Fibroblast of skin of left quadriceps (primary cell): ENCODE measurements at regions not wholly inside any gene's neighbourhood (a gene's known extent, or its start where the extent isn't known, plus 50 kb on each side); places are given as distances from the start of the nearest gene placed in this dataset.

Experiments used
- DNase-seq, 2 experiments: peaks; one replicate each; pipeline ENCODE4 v3.0.0-alpha.2; 2013; ENCODE audit warnings: low read depth in 2 of 2

DNA sequence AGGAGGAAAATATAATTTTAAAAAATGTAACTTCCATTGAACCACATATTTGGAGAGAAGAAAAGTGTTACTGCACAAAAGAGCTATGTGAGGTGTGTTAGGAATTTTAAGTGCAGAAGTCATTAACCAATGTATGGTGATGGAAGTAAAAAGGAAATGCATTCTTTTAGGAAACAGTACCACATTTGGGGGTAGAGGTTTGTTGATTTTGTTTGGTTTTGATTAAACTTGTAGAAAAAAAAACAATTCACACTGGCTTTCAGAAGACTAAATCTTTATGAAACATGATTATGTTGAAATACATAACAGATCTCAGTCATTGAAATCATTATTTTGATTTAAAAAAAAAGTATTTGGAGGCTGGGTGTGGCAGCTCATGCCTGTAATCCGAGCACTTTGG, 1287.0 kb upstream of the GJE1 start:
- peak; percentile 32 to 39 for DNase-seq

DNA sequence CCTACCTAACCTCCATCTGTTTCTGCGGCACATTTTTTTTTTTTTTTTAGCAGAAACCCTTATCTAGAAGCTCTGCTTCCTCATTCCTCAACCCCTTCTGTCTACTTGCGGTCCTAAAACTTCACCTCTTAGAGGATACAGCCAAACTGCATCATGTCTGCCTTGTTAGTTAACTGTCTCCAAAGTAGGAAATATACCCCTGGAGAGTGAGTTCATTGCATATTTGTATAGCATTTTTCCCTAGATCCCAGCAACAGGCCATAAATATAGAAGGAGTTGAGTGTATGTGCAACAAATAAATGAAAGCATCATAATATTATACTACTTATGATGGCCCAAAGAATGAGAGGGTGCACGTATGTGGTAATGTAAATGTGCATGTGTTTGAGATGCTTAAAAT, 1288.6 kb upstream of the GJE1 start:
- no peak for DNase-seq

GRCh38 chr6:140833408-140833807, 1299.3 kb upstream of the GJE1 start:
- DNase-seq: no peak

DNA sequence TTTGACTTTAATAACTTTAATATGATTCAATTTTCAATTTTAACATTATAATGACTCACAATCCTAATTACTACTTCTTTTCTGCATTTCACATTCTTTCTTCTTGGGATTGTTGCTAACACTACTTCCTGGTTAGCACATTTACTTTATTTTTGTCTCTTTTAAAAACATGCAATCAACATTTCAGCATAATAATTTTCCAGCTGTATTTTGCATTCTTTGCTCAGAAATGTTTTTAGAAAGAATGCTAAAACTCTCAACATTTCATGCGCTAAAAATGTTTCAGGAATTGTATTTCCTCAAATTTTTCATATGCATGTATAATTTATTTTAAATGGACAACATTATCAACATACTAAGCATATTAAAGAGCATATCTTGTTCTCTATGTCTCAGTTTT, 1302.1 kb upstream of the GJE1 start:
- DNase-seq: no peak

DNA sequence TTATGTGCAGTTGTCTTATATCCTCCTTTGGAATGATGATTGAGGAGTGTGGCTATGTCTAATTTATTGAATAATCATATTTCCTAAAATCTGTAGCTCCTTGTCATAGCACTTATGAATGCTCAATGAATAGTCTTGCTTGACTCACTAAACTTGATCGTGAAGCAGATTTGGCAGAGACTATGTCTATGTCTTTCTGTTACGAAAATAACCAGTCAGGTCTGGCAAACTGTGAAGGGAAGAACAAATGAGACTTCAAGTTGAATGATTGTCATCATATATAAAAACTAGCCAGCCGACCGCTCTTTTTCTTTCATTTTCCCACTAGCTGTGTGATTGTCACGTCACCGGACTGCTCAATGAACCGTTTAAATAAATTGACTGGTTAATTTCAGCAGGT, 1303.9 kb upstream of the GJE1 start:
- no peak for DNase-seq

DNA sequence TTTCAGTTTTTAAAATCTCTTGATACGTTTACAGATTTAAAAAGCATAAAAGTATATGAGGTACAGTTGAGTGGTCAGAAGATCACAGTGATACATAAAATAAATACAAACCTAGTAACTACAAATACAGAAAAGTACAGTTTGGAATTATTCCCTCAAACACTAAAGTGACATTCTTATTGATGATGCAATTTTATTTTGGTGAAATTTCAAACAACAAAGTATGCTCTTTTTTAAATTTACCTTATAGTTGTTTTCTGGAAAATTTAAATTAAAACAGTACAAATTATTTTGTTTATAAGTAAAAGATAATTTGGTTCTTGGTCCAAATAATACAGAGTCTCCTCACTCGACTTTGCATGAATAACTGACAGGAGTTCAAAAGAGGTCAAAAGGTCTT, 1305.1 kb upstream of the GJE1 start:
- DNase-seq: no peak

GRCh38 chr6:140825731-140826130, 1307.0 kb upstream of the GJE1 start:
- no peak for DNase-seq

DNA sequence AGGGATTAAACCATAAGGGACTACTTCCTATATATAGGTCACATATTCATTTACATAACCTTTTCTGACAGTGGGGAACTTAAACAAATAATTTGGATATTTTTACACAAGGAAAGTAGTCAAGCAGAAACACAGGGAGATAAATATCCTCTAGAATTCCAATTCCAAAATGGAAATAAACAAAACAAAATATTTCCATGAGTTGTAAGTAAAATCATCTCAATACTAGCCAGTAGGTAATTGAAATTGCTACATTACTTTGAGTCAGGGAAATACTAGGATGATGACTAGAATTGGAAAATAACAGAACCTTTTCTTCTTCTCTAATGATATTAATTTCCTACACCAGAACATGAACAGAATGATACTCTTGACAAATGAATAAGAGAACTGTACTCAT, 1308.1 kb upstream of the GJE1 start:
- no peak for DNase-seq

DNA sequence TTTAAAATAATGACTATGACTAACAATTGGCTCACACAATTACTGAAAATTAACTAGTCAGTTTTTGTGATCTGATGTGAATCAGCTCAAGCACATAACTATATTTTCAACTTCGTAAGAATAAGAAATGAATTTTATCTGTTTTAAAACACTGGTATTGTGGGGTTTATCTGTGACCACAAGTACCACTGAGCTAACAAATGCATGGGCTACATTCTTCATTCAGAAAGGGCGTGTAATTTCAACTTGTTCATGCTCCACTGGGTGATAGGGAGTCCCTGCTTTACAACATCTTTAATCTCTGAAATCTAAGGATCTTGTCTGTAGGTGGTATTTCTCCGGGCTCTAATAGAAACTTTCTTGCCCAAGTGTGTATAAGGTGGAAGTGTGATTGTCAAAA, 1311.5 kb upstream of the GJE1 start:
- DNase-seq: no peak

DNA sequence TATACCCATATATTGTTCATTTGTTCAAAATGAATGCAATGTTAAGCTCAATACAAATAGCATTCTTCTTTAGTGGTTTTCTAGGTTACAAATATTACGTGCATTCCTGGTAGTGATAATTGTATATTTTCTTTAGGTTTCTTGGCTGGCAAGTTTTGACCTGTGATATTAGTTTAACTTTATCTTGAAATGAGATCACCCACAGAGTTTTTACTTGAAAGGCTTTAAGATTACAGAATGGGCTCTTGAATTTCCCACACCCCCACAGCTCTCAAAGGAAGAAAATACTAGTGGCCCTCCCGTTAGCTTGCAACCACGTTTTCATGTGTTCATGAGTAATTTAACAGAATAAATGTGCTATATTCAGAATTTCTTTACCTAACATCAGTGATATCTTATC, 1315.5 kb upstream of the GJE1 start:
- no peak for DNase-seq

DNA sequence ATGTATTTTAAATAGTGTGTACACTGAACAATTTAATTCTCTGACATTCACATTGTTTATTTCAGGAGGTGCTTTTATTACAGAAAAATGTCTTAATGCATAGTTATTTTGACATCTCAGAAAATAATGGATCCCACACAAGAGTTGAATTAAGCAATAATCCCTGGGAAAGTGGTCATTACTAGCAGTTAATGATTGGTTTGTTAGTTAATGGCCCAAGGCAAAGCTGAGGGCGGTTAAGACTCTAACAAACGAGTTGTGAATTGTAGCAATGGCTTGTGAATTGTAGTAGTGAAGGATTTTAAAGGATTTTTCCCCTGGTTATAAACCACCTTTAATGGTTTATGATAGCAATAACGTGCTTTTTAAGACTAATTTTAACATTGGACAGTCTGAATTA, 1316.0 kb upstream of the GJE1 start:
- DNase-seq: no peak

DNA sequence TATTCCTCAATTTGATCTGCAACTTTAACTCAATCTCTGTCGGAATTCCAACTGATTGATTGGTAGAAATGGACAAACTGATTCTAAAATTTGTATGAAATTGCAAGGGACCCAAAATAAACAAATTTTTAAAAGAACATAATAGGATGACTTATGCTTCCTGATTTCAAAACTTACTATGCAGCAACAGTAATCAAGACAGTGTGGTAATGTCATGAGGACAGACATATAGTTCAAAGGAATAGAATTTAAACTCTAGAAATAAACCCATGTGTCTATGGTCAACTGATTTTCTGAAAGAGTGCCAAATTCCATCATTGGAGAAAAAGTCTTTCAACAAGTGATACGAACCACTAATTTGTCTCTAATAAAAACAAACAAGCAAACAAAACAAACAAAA, 1320.1 kb upstream of the GJE1 start:
- DNase-seq: no peak

DNA sequence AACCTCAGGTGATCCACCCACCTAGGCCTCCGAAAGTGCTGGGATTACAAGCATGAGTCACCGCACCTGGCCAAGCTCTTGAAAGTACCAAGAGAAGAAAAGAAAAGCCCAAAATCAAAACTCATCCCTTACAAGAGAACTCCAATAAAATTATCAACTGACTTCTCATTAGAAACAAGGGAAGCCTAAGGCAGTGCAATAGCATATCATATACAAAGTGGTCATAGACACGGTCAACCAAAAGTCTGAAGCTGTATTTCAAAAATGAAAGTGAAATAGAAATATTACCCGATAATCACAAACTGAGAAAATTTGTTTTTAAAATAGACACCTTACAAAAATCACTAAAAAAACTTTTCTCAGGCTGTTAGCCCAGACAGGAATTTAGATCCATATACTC, 1321.1 kb upstream of the GJE1 start:
- DNase-seq: no peak

- DNase-seq: no peak
Observed at GRCh38 chr6:140809694-140810101, 1323.0 kb upstream of the GJE1 start.

- no peak for DNase-seq
Observed at GRCh38 chr6:140806431-140806830, 1326.3 kb upstream of the GJE1 start.

- DNase-seq: no peak
Observed at GRCh38 chr6:140794544-140794943, 1338.2 kb upstream of the GJE1 start.

DNA sequence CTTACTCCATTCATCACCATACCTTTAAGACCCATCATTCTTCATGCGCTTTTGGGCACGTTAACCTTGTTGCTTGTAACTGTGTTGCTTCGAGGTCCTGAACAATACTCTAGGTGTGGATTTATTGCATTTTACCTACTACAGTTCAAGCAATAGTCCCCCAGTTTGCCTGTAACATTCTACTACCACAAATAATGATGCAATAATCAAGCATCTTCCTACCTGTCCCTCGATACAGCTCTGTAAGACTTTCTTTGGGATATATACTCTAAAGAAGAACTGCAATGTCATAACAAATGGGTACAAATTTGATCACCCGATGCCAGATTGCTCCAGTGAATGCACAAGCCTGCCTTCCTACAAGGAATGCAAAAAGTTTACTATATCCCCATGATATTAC, 1342.6 kb upstream of the GJE1 start:
- DNase-seq: no peak

GRCh38 chr6:140789466-140789865, 1343.3 kb upstream of the GJE1 start:
- no peak for DNase-seq

DNA sequence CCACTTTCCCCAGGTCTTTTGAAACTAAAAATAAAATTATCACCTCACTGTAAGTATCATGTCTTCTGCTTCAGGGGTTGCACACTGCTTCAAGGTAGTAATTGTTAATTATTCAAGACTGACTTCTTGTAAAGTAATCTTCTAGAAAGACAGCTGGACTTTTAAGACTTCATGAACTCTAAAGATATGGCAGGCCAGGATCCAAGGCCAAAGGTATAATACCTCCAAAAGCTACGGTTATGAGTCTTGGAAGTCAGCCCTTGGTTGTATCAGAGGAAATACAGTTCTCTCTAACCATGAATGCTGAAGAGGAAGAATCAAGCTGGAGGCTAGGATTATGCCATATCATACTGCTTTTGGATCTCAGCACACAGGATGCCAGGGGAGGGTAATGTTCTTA, 1346.8 kb upstream of the GJE1 start:
- no peak for DNase-seq

DNA sequence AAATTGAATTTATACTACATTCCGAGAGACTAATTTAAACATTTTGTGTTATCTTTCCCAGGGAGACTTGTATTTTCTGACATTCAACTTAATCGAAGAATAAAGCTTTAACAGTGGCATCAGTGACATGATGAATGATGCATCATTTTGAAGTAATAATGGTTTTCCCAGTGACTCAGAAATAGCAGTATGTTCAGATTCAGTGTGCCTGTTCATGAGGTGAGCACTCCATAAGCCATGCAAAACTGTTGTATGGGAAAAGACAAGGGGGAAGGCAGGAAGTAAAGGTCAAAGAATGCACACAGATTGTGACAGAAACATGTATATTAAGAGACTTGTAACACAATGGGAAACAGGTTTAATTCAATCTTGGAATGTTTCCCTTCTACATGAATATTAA, 1348.2 kb upstream of the GJE1 start:
- DNase-seq: no peak

GRCh38 chr6:140783504-140783903, 1349.2 kb upstream of the GJE1 start:
- peak; percentile 34 to 45 for DNase-seq

GRCh38 chr6:140782941-140783340, 1349.8 kb upstream of the GJE1 start:
- no peak for DNase-seq

- DNase-seq: no peak
Observed at GRCh38 chr6:140779991-140780596, 1352.6 kb upstream of the GJE1 start.

DNA sequence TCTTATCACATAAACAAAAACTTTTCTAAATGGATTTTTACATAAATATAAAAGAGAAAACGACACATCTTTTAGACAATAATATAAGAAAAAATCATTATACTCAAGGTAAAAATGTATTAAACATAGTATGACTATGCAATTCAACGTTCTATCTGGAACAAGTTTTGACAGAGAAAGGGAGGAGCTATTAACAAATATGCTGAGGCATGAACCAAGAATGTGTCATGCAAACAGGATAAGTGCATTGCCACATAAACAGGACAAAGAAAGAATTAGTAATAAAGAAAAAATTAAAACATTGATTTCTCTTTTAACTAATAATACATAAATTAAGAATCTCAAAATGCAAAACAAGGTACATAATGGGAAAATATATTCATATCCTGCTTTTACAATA, 1353.4 kb upstream of the GJE1 start:
- DNase-seq: no peak

- no peak for DNase-seq
Observed at GRCh38 chr6:140777780-140778179, 1354.9 kb upstream of the GJE1 start.
